GM19467 (cell line): ENCODE measurements at regions not wholly inside any gene's neighbourhood (a gene's known extent, or its start where the extent isn't known, plus 50 kb on each side); places are given as distances from the start of the nearest gene placed in this dataset.

Experiments used
- ATAC-seq: cut with Tn5 transposase; IDR thresholded peaks from one replicate; pipeline ENCODE4 v1.9.1; 2021; ENCODE audit warnings: mild to moderate bottlenecking, moderate library complexity; ENCODE audit not compliant: unreplicated experiment

DNA sequence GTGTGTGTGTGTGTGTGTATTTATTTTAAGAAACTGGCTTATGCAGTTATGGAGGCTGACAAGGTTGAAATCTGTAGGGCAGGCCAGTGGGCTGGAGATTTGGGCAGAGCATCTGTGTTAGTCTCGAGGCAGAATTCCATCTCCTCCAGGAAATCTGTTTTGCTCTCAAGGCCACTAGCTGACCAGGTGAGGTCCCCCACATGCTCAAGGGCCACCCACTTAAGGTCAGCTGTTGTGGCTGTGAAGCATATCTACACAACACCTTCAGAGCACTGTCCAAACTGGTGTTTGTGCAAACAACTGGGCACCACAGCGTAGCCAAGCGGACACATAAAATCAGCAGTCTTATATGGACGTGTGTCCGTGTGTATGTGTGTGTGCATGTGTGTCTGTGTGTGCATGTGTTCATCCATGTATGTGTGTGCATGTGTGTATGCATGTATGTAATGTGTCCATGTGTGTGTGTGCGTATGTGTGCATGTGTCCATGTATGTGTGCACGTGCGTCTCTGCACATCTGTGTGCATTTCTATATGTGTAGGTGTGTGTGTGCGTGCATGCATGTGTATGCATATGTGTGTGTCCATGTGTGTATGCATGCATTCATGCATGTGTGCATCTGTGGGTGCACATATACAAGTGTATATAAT is 400.9 kb downstream of the BRD1 start:
- ATAC-seq: no peak

GRCh38 chr22:49426098-49426497 is 401.6 kb downstream of the BRD1 start:
- no peak for ATAC-seq

DNA sequence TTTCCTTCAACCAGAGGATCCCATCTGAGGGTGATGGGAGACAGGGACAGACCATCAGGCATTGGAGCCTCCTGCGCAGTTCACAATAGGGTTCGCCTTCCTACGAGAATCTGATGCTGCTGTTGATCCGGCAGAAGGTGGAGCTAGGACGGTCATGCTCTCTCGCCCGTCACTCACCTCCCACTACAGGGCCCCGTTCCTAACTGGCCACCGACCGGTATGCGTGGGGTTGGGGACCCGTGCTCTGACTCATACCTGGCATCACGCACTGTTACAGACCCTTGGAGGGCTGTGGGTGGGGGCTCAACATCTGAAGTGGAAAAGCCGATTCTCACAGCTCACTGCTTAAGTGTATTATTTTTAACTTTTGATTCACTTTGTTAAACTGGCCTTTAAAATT is 402.3 kb downstream of the BRD1 start:
- no peak for ATAC-seq

GRCh38 chr22:49424893-49425270 is 402.8 kb downstream of the BRD1 start:
- ATAC-seq: no peak

- no peak for ATAC-seq
Observed at GRCh38 chr22:49423125-49423650, 404.5 kb downstream of the BRD1 start.

- ATAC-seq: no peak
Observed at GRCh38 chr22:49422701-49423100, 405.0 kb downstream of the BRD1 start.

- no peak for ATAC-seq
Observed at GRCh38 chr22:49420651-49421050, 407.0 kb downstream of the BRD1 start.

DNA sequence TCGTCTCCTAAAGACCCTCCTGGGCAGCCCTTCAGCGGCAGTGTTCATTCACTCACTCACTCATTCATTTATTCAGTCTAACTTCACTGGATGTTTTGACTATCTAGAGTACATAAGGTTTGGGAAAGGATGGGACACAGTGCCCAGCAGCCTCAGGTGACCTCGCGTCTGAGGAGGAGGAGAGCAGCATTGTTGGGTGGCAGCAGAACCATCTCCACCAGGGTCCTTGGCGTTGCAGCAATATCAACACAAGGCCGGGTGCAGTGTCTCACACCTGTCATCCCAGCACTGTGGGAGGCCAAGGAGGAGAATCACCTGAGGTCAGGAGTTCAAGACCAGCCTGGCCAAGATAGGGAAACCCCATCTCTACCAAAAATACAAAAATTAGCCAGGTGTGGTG is 408.0 kb downstream of the BRD1 start:
- no peak for ATAC-seq

DNA sequence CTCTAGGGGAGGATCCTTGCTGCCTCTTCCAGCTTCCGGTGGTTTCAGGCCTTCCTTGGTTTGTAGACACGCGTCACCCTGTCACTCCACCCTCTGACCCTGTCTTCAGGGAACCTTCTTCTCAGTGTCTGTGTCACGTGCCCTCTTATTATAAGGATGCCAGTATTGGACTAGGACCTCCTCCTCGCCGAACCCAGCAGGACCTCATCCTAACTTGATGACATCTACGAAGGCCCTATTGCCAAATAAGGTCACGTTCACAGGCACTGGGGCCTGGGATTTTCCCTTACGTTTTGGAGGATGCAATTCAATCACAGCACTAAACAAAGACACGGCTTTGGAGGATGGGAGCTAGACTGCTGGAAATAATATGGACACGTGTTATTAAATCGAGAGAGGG is 408.7 kb downstream of the BRD1 start:
- ATAC-seq: no peak

- no peak for ATAC-seq
Observed at GRCh38 chr22:49418341-49418894, 409.3 kb downstream of the BRD1 start.

DNA sequence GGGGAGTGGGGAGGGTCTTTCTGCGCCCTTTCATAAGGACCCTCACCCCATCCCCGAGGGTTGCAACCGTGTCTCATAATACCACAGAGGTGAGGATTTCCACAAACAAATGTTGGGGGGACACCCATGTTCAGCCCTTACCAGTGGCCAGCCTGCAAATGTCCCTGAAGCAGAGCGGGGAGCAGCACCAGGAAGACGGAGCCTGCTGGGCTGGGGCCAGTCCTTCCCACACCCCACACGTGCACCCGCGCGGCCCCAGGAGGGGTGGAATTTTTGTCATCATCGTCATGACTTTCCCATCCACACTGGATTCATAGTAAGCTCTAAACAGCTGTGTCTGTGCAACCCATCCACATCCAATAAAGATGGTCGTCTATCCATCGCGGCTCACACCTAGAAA is 409.8 kb downstream of the BRD1 start:
- ATAC-seq: no peak

DNA sequence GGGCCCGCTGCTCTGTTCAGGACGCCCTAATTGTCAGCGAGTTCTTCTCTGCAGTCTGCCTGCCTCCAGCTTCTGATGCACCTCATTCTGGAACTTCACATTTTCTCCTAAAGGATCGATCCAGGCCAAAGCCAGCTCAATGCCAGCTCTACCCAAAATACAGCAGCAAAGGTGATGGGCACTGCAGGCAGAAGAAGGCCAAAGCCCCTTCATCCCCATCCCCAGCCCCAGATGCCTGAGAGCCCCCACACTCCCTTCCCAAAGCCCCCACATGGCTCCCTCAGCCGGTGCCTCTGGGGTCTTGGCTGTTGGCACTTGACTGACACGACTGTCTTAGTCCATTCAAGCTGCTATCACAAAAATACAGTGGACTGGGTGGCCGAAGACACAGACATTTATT is 410.3 kb downstream of the BRD1 start:
- ATAC-seq: no peak

DNA sequence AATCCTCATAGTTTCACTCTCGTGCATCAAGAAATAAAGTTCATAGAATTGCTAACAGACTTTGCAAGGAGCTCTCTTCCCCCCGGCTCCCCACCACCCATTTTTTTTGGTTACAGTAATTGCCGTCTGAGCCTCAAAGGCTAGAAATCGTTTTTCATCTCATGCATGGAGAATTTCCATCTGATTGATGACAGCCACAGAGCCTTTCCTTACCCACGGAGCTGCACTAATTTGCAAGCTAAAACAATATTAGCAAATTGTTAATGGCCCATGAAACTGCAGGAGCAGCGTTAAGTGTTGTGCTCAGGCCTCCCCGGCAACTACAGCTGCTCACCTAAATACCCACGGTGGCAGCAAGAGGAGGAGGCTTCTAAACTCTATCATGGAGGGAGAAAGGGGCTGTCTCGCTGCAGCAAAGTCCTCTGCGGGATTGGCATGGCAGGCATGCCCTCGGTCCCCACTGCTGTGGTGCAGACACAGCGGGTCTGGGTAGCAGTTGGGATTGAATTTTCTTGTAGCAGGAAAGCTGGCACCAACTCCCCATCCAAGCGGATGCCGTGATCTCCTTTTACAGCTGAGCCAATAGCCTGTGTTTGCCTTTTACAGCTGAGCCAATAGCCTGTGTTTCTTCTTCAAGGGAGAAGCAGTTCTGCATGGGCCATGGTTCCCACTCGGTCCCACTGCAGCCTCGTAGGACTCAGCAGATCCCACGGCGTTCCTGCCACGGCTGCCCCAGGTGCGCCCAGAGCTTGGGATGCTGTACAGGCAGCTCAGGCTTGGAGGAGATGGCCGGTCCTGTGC is 412.3 kb downstream of the BRD1 start:
- no peak for ATAC-seq

GRCh38 chr22:49413551-49413950 is 414.1 kb downstream of the BRD1 start:
- no peak for ATAC-seq

GRCh38 chr22:49413146-49413545 is 414.5 kb downstream of the BRD1 start:
- no peak for ATAC-seq

GRCh38 chr22:49412236-49412635 is 415.4 kb downstream of the BRD1 start:
- no peak for ATAC-seq

GRCh38 chr22:49411236-49411635 is 416.4 kb downstream of the BRD1 start:
- no peak for ATAC-seq

- no peak for ATAC-seq
Observed at GRCh38 chr22:49408102-49408836, 419.4 kb downstream of the BRD1 start.

DNA sequence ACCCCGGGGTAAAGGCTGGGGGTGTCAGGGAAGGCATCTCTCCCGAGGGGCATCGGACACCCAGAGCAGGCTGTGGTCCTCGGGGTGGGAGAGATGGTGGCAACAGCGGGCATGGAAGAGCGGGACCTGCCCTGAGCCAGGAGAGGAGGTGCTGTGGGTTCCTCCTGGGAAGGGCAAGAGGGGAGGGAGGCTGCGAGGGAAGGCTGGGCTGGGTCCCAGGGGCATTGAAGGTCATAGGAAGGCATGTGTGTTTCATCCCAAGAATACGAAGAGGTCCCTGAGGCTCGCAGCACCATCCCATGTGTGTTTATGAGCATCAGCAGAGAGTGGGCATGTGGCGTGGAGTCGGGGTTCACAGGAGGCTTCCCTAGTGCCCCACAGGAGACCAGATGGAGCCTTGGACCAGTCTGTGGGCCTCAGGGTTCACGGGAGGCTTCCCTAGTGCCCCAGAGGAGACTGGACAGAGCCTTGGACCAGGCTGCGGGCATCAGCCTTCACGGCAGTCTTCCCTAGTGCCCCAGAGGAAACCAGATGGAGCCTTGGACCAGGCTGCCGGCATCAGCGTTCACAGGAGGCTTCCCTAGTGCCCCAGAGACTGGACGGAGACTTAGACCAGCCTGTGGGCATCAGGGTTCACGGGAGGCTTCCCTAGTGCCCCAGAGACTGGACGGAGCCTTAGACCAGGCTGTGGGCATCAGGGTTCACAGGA is 420.6 kb downstream of the BRD1 start:
- no peak for ATAC-seq

DNA sequence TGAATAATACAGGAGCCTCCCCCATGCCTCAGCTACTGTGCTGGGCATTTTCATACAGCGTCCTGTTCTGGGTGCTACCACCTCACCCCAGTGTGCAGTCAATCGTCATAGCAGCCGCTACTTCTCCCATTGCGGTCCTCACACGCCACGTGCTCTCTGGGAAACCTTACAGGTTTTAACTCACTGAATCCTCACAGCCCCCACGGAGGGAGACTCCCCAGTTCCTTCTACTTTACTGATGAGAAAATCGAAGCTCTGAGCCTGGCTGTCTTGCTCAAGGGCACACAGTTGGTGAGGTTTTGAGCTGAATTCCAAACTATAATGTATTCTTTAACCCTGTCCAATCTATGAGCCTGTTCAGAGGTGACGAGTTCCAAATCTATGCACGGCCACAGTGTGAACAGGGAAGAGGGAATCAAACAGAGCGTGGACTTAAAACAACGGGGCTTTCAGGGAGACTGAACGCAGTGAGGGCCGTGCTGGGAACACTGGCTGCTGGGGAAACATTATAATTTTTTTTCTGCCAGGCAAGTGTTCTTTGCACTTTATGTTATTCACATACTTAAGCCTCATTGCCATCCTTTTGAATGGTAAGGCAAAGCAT is 421.5 kb downstream of the BRD1 start:
- no peak for ATAC-seq
